ENCODE measurements at regions not wholly inside any gene's neighbourhood (a gene's known extent, or its start where the extent isn't known, plus 50 kb on each side); places are given as distances from the start of the nearest gene placed in this dataset.

DNA sequence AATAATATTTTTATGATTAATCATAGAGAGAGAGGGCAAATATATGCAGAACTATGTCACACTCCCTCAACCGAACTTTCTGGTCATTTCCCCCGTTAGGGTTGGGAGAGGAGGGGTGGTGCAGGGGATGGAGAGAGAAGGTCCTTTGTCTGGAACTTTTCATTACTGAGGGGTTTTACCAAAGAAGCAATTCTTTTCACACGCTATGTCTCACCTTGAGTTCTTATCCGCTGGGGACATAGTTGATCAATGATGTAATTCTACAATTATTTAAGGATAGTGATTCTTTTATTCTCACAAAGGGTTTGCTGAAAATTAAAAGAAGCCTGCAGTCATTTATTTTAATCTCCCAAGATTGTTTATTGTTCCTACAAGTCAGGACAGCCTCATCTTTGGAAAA is 98.3 kb upstream of the RUNX1 start:
- no peak for TF ChIP-seq SIN3A (IDR thresholded peaks at IDR 0.05; ENCODE audit: borderline replicate concordance, insufficient read depth, low read depth, low read length)
- TF ChIP-seq, protein P1, sequence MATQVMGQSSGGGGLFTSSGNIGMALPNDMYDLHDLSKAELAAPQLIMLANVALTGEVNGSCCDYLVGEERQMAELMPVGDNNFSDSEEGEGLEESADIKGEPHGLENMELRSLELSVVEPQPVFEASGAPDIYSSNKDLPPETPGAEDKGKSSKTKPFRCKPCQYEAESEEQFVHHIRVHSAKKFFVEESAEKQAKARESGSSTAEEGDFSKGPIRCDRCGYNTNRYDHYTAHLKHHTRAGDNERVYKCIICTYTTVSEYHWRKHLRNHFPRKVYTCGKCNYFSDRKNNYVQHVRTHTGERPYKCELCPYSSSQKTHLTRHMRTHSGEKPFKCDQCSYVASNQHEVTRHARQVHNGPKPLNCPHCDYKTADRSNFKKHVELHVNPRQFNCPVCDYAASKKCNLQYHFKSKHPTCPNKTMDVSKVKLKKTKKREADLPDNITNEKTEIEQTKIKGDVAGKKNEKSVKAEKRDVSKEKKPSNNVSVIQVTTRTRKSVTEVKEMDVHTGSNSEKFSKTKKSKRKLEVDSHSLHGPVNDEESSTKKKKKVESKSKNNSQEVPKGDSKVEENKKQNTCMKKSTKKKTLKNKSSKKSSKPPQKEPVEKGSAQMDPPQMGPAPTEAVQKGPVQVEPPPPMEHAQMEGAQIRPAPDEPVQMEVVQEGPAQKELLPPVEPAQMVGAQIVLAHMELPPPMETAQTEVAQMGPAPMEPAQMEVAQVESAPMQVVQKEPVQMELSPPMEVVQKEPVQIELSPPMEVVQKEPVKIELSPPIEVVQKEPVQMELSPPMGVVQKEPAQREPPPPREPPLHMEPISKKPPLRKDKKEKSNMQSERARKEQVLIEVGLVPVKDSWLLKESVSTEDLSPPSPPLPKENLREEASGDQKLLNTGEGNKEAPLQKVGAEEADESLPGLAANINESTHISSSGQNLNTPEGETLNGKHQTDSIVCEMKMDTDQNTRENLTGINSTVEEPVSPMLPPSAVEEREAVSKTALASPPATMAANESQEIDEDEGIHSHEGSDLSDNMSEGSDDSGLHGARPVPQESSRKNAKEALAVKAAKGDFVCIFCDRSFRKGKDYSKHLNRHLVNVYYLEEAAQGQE (IDR thresholded peaks at IDR 0.05; ENCODE audit: insufficient read depth in 1 of 2, low read depth in 2 of 2, low read length in 1 of 2), result no peak
- TF ChIP-seq, protein P2, sequence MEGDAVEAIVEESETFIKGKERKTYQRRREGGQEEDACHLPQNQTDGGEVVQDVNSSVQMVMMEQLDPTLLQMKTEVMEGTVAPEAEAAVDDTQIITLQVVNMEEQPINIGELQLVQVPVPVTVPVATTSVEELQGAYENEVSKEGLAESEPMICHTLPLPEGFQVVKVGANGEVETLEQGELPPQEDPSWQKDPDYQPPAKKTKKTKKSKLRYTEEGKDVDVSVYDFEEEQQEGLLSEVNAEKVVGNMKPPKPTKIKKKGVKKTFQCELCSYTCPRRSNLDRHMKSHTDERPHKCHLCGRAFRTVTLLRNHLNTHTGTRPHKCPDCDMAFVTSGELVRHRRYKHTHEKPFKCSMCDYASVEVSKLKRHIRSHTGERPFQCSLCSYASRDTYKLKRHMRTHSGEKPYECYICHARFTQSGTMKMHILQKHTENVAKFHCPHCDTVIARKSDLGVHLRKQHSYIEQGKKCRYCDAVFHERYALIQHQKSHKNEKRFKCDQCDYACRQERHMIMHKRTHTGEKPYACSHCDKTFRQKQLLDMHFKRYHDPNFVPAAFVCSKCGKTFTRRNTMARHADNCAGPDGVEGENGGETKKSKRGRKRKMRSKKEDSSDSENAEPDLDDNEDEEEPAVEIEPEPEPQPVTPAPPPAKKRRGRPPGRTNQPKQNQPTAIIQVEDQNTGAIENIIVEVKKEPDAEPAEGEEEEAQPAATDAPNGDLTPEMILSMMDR (IDR thresholded peaks at IDR 0.05), result no peak
